ENCODE measurements at regions not wholly inside any gene's neighbourhood (a gene's known extent, or its start where the extent isn't known, plus 50 kb on each side); places are given as distances from the start of the nearest gene placed in this dataset.

- no peak for DNase-seq
Measured at GRCh38 chr5:24367216-24367615, 277.6 kb downstream of the CDH10 start.

GRCh38 chr5:24368115-24368514 is 276.7 kb downstream of the CDH10 start:
- no peak for DNase-seq

DNA sequence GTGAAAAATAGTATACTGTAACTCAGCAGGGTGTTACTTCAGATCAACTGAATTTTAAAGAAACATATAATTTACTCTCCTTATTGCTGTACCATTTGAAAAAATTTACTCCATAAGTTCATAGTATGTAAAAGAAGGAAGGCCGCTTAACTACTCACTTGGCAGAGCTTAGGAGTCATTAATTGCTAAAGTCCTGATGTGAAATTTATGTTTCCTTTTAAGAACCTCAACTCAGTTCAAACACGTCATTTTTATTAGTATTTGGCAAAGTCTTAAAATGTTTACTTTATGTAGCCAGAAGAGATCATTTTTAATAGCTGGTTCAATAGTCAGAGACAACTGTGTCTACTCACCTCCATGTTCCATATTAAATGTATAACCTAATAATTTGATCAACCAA is 268.6 kb downstream of the CDH10 start:
- no peak for DNase-seq

DNA sequence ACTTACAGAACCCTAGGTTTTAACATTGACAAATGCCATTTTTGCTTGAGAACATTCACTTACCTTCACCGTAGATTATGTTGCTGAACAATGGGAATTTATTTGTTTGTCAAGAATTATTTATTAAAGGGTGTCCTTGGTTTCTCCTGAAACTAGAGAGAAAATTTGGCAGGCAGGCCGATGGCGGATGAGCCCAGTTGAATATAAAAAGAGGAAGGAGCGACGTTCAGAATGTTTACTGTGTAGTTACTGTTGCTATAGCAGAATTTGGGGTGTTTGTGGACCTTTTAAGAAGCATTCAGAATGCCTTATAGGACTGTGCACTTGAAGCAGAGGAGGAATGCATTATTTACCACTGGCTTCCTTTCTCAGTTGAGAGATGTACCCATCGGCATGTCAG is 268.2 kb downstream of the CDH10 start:
- DNase-seq: no peak

GRCh38 chr5:24381861-24382489 is 262.8 kb downstream of the CDH10 start:
- no peak for DNase-seq

DNA sequence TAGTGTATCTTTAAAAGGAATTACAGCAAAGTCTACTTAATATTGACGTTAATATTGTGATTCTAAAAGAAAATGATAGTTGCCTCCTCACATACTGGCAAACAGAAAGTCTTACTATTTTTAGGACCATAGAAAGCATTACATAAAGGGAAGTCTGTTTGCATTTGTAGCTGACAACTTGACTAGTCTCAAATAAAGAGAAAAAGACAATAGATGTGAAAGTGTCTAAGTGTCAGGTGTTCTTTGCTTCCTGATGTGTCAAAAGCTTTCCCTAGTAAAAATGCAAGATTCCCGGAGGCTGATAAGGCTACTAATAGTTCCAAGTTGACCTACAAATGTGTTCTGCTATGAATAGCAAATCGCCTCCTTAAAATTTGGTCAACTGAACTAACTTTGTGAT is 259.7 kb downstream of the CDH10 start:
- no peak for DNase-seq

- no peak for DNase-seq
Measured at GRCh38 chr5:24385617-24386016, 259.2 kb downstream of the CDH10 start.

GRCh38 chr5:24388448-24388847 is 256.3 kb downstream of the CDH10 start:
- no peak for DNase-seq

DNA sequence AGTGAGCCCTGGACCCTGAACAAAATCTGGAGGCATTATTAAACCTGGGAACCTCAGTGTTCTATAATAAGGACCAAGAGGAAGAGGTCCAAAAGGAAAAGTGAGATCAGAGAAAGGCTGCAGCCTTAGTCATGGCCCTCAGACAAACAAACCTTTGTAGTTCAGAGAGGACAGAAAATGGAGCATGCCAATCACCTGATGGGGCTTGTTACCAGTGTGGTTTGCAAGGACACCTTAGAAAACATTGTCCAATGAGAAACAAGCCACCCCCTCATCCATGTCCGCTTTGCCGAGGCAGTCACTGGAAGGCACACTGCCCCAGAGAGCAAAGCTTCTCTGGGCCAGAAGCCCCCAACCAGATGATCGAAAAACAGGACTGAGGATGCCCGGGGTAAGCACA is 254.8 kb downstream of the CDH10 start:
- DNase-seq: no peak

- no peak for DNase-seq
Measured at GRCh38 chr5:24391816-24392215, 253.0 kb downstream of the CDH10 start.

DNA sequence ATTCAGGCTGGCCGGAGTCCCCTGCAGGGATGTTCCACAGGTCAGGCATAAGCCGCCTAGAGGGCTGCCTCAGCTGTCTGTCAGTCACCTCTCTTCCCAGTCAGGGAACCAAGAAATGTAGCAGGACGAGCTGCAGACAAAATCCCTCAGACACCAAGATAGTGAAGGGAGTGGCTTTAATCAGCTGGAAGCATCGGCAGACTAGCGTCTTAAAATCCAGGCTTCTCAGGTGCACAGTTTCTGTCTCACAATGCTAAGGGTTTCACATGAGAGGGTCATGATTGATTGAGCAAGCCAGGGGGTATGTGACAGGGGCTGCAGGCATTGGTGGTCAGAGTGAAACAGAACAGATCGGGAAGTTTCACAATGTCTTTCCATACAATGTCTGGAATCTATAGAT is 247.2 kb downstream of the CDH10 start:
- DNase-seq: no peak

- no peak for DNase-seq
Measured at GRCh38 chr5:24401773-24402172, 243.0 kb downstream of the CDH10 start.

DNA sequence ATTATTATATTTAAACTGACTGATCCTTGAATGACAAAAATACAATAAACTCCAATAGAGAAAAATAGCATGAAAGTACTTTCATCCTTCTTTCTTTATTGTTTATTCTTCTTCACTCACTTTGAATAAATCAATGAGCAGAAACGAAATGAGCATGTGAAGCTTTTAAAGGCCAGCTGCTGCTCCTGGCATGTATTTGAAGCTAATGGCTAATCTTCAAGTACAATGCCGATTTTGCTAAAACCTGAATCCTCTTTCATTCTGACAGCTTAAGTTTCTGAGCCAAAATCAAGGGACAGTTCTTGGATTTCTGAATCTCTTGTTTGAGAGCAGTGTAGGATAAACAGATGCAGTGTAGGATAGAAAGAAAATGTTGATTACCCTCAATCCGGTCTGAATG is 237.3 kb downstream of the CDH10 start:
- DNase-seq: no peak

GRCh38 chr5:24428345-24428744 is 216.4 kb downstream of the CDH10 start:
- DNase-seq: no peak

GRCh38 chr5:24433555-24433954 is 211.2 kb downstream of the CDH10 start:
- DNase-seq: no peak
